Effector memory CD4-positive, alpha-beta T cell (primary cell): ENCODE measurements at regions not wholly inside any gene's neighbourhood (a gene's known extent, or its start where the extent isn't known, plus 50 kb on each side); places are given as distances from the start of the nearest gene placed in this dataset.

Source experiments
- DNase-seq, 3 donors: peaks; one replicate each; pipeline ENCODE4 v3.0.0-alpha.2; 2020
- H3K27ac ChIP-seq: 2 replicates; pipeline ENCODE4 v1.7.0; 2013; ENCODE audit warnings: mild to moderate bottlenecking, low read length, moderate library complexity; ENCODE audit not compliant: insufficient read depth, poor library complexity, severe bottlenecking
- H3K27me3 ChIP-seq: replicated peaks from 2 replicates; pipeline ENCODE4 v1.7.0; 2013; ENCODE audit warnings: mild to moderate bottlenecking, low read length; ENCODE audit not compliant: insufficient read depth, control insufficient read depth, poor library complexity, severe bottlenecking
- H3K36me3 ChIP-seq: 2 replicates; pipeline ENCODE4 v1.7.0; 2013; ENCODE audit warnings: mild to moderate bottlenecking, low read length, moderate library complexity; ENCODE audit not compliant: control insufficient read depth, insufficient read depth
- H3K4me1 ChIP-seq: 2 replicates; pipeline ENCODE4 v1.7.0; 2013; ENCODE audit warnings: low read length, mild to moderate bottlenecking; ENCODE audit not compliant: control insufficient read depth, insufficient read depth, poor library complexity, severe bottlenecking
- H3K4me3 ChIP-seq: 2 replicates; pipeline ENCODE4 v1.7.0; 2013; ENCODE audit warnings: low read length, low read depth, mild to moderate bottlenecking; ENCODE audit not compliant: insufficient read depth, poor library complexity, severe bottlenecking
- H3K9me3 ChIP-seq: 2 replicates; pipeline ENCODE4 v1.7.0; 2013; ENCODE audit warnings: mild to moderate bottlenecking, low read length, moderate library complexity; ENCODE audit not compliant: control insufficient read depth

- no peak overlapping the region for H3K27ac ChIP-seq
- H3K9me3 ChIP-seq = no peaks in the 10 kb centered on the region
- no peaks in the 10 kb centered on the region for H3K4me1 ChIP-seq
- H3K4me3 ChIP-seq = no peak overlapping the region
- no peaks in the 10 kb centered on the region for H3K27me3 ChIP-seq
- DNase-seq = no peak
- no peaks in the 10 kb centered on the region for H3K36me3 ChIP-seq
These were observed 106.9 kb upstream of the CD96 start for GRCh38 chr3:111434941-111435622.

GRCh38 chr3:111438283-111438682 is 103.7 kb upstream of the CD96 start:
- no peak for DNase-seq
- Histone ChIP-seq H3K27ac (no peak overlapping the region), H3K4me3 (no peak overlapping the region), H3K36me3 (no peaks in the 10 kb centered on the region), H3K4me1 (no peaks in the 10 kb centered on the region), H3K9me3 (no peaks in the 10 kb centered on the region), H3K27me3 (no peaks in the 10 kb centered on the region)

- Histone ChIP-seq H3K4me1 (no peaks in the 10 kb centered on the region), H3K27me3 (no peaks in the 10 kb centered on the region)
- DNase-seq = no peak
These were observed 87.4 kb upstream of the CD96 start for GRCh38 chr3:111454551-111454950.

GRCh38 chr3:111465081-111465670 is 76.8 kb upstream of the CD96 start:
- no peak for DNase-seq
- Histone ChIP-seq H3K4me1 (no peaks in the 10 kb centered on the region), H3K27me3 (no peaks in the 10 kb centered on the region), H3K36me3 (no peaks in the 10 kb centered on the region), H3K27ac (no peak overlapping the region), H3K9me3 (no peaks in the 10 kb centered on the region), H3K4me3 (no peak overlapping the region)

More at GRCh38 chr3:111454551-111454950, 87.4 kb upstream of the CD96 start:
- no peak overlapping the region for H3K27ac ChIP-seq
- no peaks in the 10 kb centered on the region for H3K36me3 ChIP-seq
- no peak overlapping the region for H3K4me3 ChIP-seq
- H3K9me3 ChIP-seq = no peaks in the 10 kb centered on the region

GRCh38 chr3:111470032-111470431 is 72.0 kb upstream of the CD96 start:
- Histone ChIP-seq H3K4me1 (no peaks in the 10 kb centered on the region), H3K36me3 (no peaks in the 10 kb centered on the region), H3K4me3 (no peak overlapping the region), H3K9me3 (no peaks in the 10 kb centered on the region), H3K27me3 (no peaks in the 10 kb centered on the region), H3K27ac (no peak overlapping the region)
- DNase-seq = no peak

- Histone ChIP-seq H3K27me3 (no peaks in the 10 kb centered on the region), H3K4me3 (no peak overlapping the region), H3K4me1 (no peaks in the 10 kb centered on the region), H3K36me3 (no peaks in the 10 kb centered on the region), H3K27ac (no peak overlapping the region), H3K9me3 (no peaks in the 10 kb centered on the region)
- no peak for DNase-seq
These were observed 70.2 kb upstream of the CD96 start for GRCh38 chr3:111471831-111472230.

GRCh38 chr3:111472556-111472955 is 69.4 kb upstream of the CD96 start:
- no peaks in the 10 kb centered on the region for H3K27me3 ChIP-seq
- DNase-seq = no peak
- no peaks in the 10 kb centered on the region for H3K4me1 ChIP-seq

GRCh38 chr3:111473550-111473949 is 68.4 kb upstream of the CD96 start:
- Histone ChIP-seq H3K4me3 (no peak overlapping the region), H3K27ac (no peak overlapping the region), H3K9me3 (no peaks in the 10 kb centered on the region), H3K4me1 (no peaks in the 10 kb centered on the region), H3K27me3 (no peaks in the 10 kb centered on the region), H3K36me3 (no peaks in the 10 kb centered on the region)
- DNase-seq = no peak

More at GRCh38 chr3:111472556-111472955, 69.4 kb upstream of the CD96 start:
- no peaks in the 10 kb centered on the region for H3K9me3 ChIP-seq
- no peak overlapping the region for H3K4me3 ChIP-seq
- H3K36me3 ChIP-seq = no peaks in the 10 kb centered on the region
- H3K27ac ChIP-seq = no peak overlapping the region

- H3K27ac ChIP-seq = no peak overlapping the region
- no peaks in the 10 kb centered on the region for H3K9me3 ChIP-seq
- no peak overlapping the region for H3K4me3 ChIP-seq
- no peaks in the 10 kb centered on the region for H3K36me3 ChIP-seq
- no peak for DNase-seq
- H3K4me1 ChIP-seq = no peaks in the 10 kb centered on the region
- no peaks in the 10 kb centered on the region for H3K27me3 ChIP-seq
These were observed 65.3 kb upstream of the CD96 start for GRCh38 chr3:111476701-111477100.

- DNase-seq = no peak
- H3K9me3 ChIP-seq = no peaks in the 10 kb centered on the region
- no peak overlapping the region for H3K4me3 ChIP-seq
- no peak overlapping the region for H3K27ac ChIP-seq
- no peaks in the 10 kb centered on the region for H3K4me1 ChIP-seq
- no peaks in the 10 kb centered on the region for H3K27me3 ChIP-seq
- H3K36me3 ChIP-seq = no peaks in the 10 kb centered on the region
These were observed 61.9 kb upstream of the CD96 start for GRCh38 chr3:111480091-111480490.
